Keratinocyte (primary cell): ENCODE measurements at regions not wholly inside any gene's neighbourhood (a gene's known extent, or its start where the extent isn't known, plus 50 kb on each side); places are given as distances from the start of the nearest gene placed in this dataset.

ENCODE experiments used
- EZH2 ChIP-seq: IDR thresholded peaks from one replicate; pipeline ENCODE4 v1.6.1; 2012; ENCODE audit warnings: inconsistent platforms, mild to moderate bottlenecking, low read length, moderate library complexity
- TF ChIP-seq, protein P1 (sequence below), 3 experiments: IDR thresholded peaks in 1 of 3; conservative IDR thresholded peaks in 1 of 3; optimal IDR thresholded peaks in 1 of 3; 2 replicates in 2 of 3; 3 replicates in 1 of 3; pipeline versions ENCODE3 to v1.5.1; 2011; ENCODE audit warnings: low read length in 3 of 3, mild to moderate bottlenecking in 3 of 3, moderate library complexity in 2 of 3, control low read depth in 1 of 3, inconsistent platforms in 1 of 3; ENCODE audit not compliant: insufficient read depth in 2 of 3; ENCODE audit errors: extremely low read depth in 1 of 3

- no peak for TF ChIP-seq EZH2
- TF ChIP-seq, protein P1, sequence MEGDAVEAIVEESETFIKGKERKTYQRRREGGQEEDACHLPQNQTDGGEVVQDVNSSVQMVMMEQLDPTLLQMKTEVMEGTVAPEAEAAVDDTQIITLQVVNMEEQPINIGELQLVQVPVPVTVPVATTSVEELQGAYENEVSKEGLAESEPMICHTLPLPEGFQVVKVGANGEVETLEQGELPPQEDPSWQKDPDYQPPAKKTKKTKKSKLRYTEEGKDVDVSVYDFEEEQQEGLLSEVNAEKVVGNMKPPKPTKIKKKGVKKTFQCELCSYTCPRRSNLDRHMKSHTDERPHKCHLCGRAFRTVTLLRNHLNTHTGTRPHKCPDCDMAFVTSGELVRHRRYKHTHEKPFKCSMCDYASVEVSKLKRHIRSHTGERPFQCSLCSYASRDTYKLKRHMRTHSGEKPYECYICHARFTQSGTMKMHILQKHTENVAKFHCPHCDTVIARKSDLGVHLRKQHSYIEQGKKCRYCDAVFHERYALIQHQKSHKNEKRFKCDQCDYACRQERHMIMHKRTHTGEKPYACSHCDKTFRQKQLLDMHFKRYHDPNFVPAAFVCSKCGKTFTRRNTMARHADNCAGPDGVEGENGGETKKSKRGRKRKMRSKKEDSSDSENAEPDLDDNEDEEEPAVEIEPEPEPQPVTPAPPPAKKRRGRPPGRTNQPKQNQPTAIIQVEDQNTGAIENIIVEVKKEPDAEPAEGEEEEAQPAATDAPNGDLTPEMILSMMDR (optimal IDR thresholded peaks at IDR 0.05 in 1 of 3, IDR thresholded peaks at IDR 0.05 in 1 of 3, conservative IDR thresholded peaks at IDR 0.05 in 1 of 3; ENCODE audit: extremely low read depth in 1 of 3, insufficient read depth in 2 of 3, low read length in 3 of 3) = no peak
Measured at GRCh38 chr12:127254420-127254955, 1012.5 kb upstream of the TMEM132C start.
